GM21526 (cell line): ENCODE measurements at regions not wholly inside any gene's neighbourhood (a gene's known extent, or its start where the extent isn't known, plus 50 kb on each side); places are given as distances from the start of the nearest gene placed in this dataset.

Experiments used
- ATAC-seq: cut with Tn5 transposase; IDR thresholded peaks from one replicate; pipeline ENCODE4 v1.9.1; 2021; ENCODE audit warnings: moderate library complexity; ENCODE audit not compliant: unreplicated experiment, low FRiP score

GRCh38 chr7:130986261-130986690, 252.3 kb upstream of the KLF14 start:
- ATAC-seq = no peak

- ATAC-seq = no peak
Measured at GRCh38 chr7:130987092-130987491, 253.1 kb upstream of the KLF14 start.

GRCh38 chr7:130988443-130988842, 254.4 kb upstream of the KLF14 start:
- ATAC-seq = no peak

- no peak for ATAC-seq
Measured at GRCh38 chr7:130989101-130989795, 255.2 kb upstream of the KLF14 start.

GRCh38 chr7:130990178-130990832, 256.3 kb upstream of the KLF14 start:
- no peak for ATAC-seq

GRCh38 chr7:130993671-130994365, 259.8 kb upstream of the KLF14 start:
- ATAC-seq = no peak

GRCh38 chr7:130994378-130995115, 260.5 kb upstream of the KLF14 start:
- no peak for ATAC-seq

GRCh38 chr7:130995252-130996081, 261.5 kb upstream of the KLF14 start:
- no peak for ATAC-seq

- no peak for ATAC-seq
Measured at GRCh38 chr7:130996205-130996832, 262.3 kb upstream of the KLF14 start.

- no peak for ATAC-seq
Measured at GRCh38 chr7:130996833-130997231, 262.8 kb upstream of the KLF14 start.

- ATAC-seq = no peak
Measured at GRCh38 chr7:130998993-130999602, 265.1 kb upstream of the KLF14 start.

GRCh38 chr7:130999926-131000325, 265.9 kb upstream of the KLF14 start:
- ATAC-seq = no peak

- ATAC-seq = no peak
Measured at GRCh38 chr7:131000389-131000788, 266.4 kb upstream of the KLF14 start.

GRCh38 chr7:131000873-131001272, 266.9 kb upstream of the KLF14 start:
- ATAC-seq = no peak

GRCh38 chr7:131002600-131002999, 268.6 kb upstream of the KLF14 start:
- no peak for ATAC-seq

- ATAC-seq = no peak
Measured at GRCh38 chr7:131003634-131004033, 269.6 kb upstream of the KLF14 start.

GRCh38 chr7:131004371-131004770, 270.4 kb upstream of the KLF14 start:
- ATAC-seq = no peak

- ATAC-seq = peak; percentile 44
Measured at GRCh38 chr7:131007439-131008330, 273.7 kb upstream of the KLF14 start.
